ENCODE measurements at regions not wholly inside any gene's neighbourhood (a gene's known extent, or its start where the extent isn't known, plus 50 kb on each side); places are given as distances from the start of the nearest gene placed in this dataset.

GRCh38 chr2:10216677-10217488, 85.8 kb upstream of the HPCAL1 start:
- TF ChIP-seq ZFP30 (CRISPR knock-in tag; IDR thresholded peaks at IDR 0.05) (no peak), SNAI2 (CRISPR knock-in tag; IDR thresholded peaks at IDR 0.05) (no peak), ZC3H10 (CRISPR knock-in tag; IDR thresholded peaks at IDR 0.05) (no peak), TCF4 (CRISPR knock-in tag; IDR thresholded peaks at IDR 0.05; ENCODE audit: borderline replicate concordance) (no peak)

Measured in SK-N-SH treated with all-trans-retinoic acid at 6 μM for 48 hours (cell line).